OCI-LY1 (cell line): ENCODE measurements at regions not wholly inside any gene's neighbourhood (a gene's known extent, or its start where the extent isn't known, plus 50 kb on each side); places are given as distances from the start of the nearest gene placed in this dataset.

Source experiments
- H2AFZ ChIP-seq: fragments of 200-600 bp; sonication (generic), shearing (Covaris generic); 2 replicates; pipeline ENCODE4 v1.6.0; 2014; ENCODE audit warnings: antibody characterized with exemption, mild to moderate bottlenecking, low read length
- H3F3A ChIP-seq: fragments of 200-600 bp; sonication (generic), shearing (Covaris generic); 2 replicates; pipeline ENCODE4 v1.6.0; 2014; ENCODE audit warnings: mild to moderate bottlenecking, antibody characterized with exemption, low read length, moderate library complexity; ENCODE audit not compliant: insufficient read depth
- H3K27ac ChIP-seq: fragments of 200-600 bp; sonication (generic); 2 replicates; pipeline ENCODE4 v1.5.1; 2014; ENCODE audit warnings: low read length, mixed run types, mild to moderate bottlenecking, low read depth; ENCODE audit not compliant: poor library complexity, severe bottlenecking
- H3K27me3 ChIP-seq: fragments of 200-600 bp; sonication (generic); 2 replicates; pipeline ENCODE4 v1.6.0; 2014; ENCODE audit warnings: antibody characterized with exemption, mild to moderate bottlenecking, low read length, moderate library complexity; ENCODE audit not compliant: insufficient read depth
- H3K36me3 ChIP-seq: fragments of 200-600 bp; sonication (generic); 2 replicates; pipeline ENCODE4 v1.6.1; 2014; ENCODE audit warnings: mild to moderate bottlenecking, antibody characterized with exemption, low read length, moderate library complexity, mixed read lengths; ENCODE audit not compliant: insufficient read depth
- H3K4me1 ChIP-seq: fragments of 200-600 bp; sonication (generic); 2 replicates; pipeline ENCODE4 v1.5.1; 2014; ENCODE audit warnings: mild to moderate bottlenecking, low read length, moderate library complexity; ENCODE audit not compliant: insufficient read depth, severe bottlenecking
- H3K4me2 ChIP-seq: fragments of 200-600 bp; sonication (generic), shearing (Covaris generic); 2 replicates; pipeline ENCODE4 v1.6.1; 2014; ENCODE audit warnings: low read length
- H3K4me3 ChIP-seq: fragments of 200-600 bp; sonication (generic); 2 replicates; pipeline ENCODE4 v1.5.1; 2014; ENCODE audit warnings: low read length, low read depth, mild to moderate bottlenecking, mixed read lengths; ENCODE audit not compliant: poor library complexity, severe bottlenecking
- H3K79me2 ChIP-seq: fragments of 200-600 bp; shearing (Covaris generic); 2 replicates; pipeline ENCODE4 v1.6.1; 2016; ENCODE audit warnings: mixed run types, low read length, mixed read lengths; ENCODE audit not compliant: insufficient read depth
- H3K9ac ChIP-seq: fragments of 200-600 bp; sonication (generic), shearing (Covaris generic); 2 replicates; pipeline ENCODE4 v1.6.1; 2014; ENCODE audit warnings: mild to moderate bottlenecking, low read length, mixed read lengths
- H3K9me2 ChIP-seq: fragments of 200-600 bp; sonication (generic), shearing (Covaris generic); 2 replicates; pipeline ENCODE4 v1.6.1; 2014; ENCODE audit warnings: low read depth, mild to moderate bottlenecking, low read length, mixed read lengths
- H3K9me3 ChIP-seq: fragments of 200-600 bp; shearing (Covaris generic); 2 replicates; pipeline ENCODE4 v1.6.1; 2014; ENCODE audit warnings: low read length, mixed read lengths
- H4K20me1 ChIP-seq: fragments of 200-600 bp; sonication (generic), shearing (Covaris generic); 2 replicates; pipeline ENCODE4 v1.6.0; 2016; ENCODE audit warnings: mild to moderate bottlenecking, low read length; ENCODE audit not compliant: insufficient read depth
- CTCF ChIP-seq: fragments of 200-600 bp; sonication (generic), shearing (Covaris generic); IDR thresholded peaks from 2 replicates; pipeline ENCODE4 v1.5.1; 2017; ENCODE audit warnings: mild to moderate bottlenecking, antibody characterized with exemption, low read length, moderate library complexity, mixed read lengths
- EZH2 ChIP-seq: fragments of 200-600 bp; sonication (generic), shearing (Covaris generic); IDR thresholded peaks from 2 replicates; pipeline ENCODE4 v1.8.0; 2017; ENCODE audit warnings: borderline replicate concordance, mixed run types, mild to moderate bottlenecking, antibody characterized with exemption, low read length, moderate library complexity, mixed read lengths

GRCh38 chr3:71893122-71893521 lies 108.2 kb upstream of the PROK2 start:
- no peak overlapping the region for H3K4me3 ChIP-seq
- no peaks in the 10 kb centered on the region for H3K79me2 ChIP-seq
- no peaks in the 10 kb centered on the region for H3F3A ChIP-seq
- H3K9ac ChIP-seq = no peak overlapping the region
- H3K4me2 ChIP-seq = no peak overlapping the region
- H2AFZ ChIP-seq = no peak overlapping the region
- no peaks in the 10 kb centered on the region for H4K20me1 ChIP-seq
- H3K9me2 ChIP-seq = no peaks in the 10 kb centered on the region
- no peaks in the 10 kb centered on the region for H3K4me1 ChIP-seq
- H3K27me3 ChIP-seq = peaks cover 3% of the 10 kb centered on the region; the same call in 1 of the 2 replicates
- no peaks in the 10 kb centered on the region for H3K36me3 ChIP-seq
- no peak overlapping the region for H3K27ac ChIP-seq
- TF ChIP-seq EZH2 (no peak), CTCF (no peak)
- no peaks in the 10 kb centered on the region for H3K9me3 ChIP-seq

- Histone ChIP-seq H3K4me3 (no peak overlapping the region), H3K4me2 (no peak overlapping the region), H3K79me2 (no peaks in the 10 kb centered on the region), H3K27me3 (no peaks in the 10 kb centered on the region; the same call in 1 of the 2 replicates), H3K36me3 (no peaks in the 10 kb centered on the region), H3K9me2 (no peaks in the 10 kb centered on the region), H3K27ac (no peak overlapping the region), H3K9ac (no peak overlapping the region), H3K4me1 (no peaks in the 10 kb centered on the region), H4K20me1 (no peaks in the 10 kb centered on the region), H3F3A (no peaks in the 10 kb centered on the region), H2AFZ (no peak overlapping the region), H3K9me3 (no peaks in the 10 kb centered on the region)
- TF ChIP-seq CTCF = no peak
These were observed 106.5 kb upstream of the PROK2 start for GRCh38 chr3:71891483-71891882.

GRCh38 chr3:71890356-71890931 lies 105.5 kb upstream of the PROK2 start:
- H3K9ac ChIP-seq = no peak overlapping the region
- H3K27ac ChIP-seq = no peak overlapping the region
- H2AFZ ChIP-seq = no peak overlapping the region
- H4K20me1 ChIP-seq = no peaks in the 10 kb centered on the region
- no peaks in the 10 kb centered on the region for H3F3A ChIP-seq
- no peak overlapping the region for H3K4me3 ChIP-seq
- no peaks in the 10 kb centered on the region for H3K4me1 ChIP-seq
- H3K9me2 ChIP-seq = no peaks in the 10 kb centered on the region
- no peaks in the 10 kb centered on the region for H3K9me3 ChIP-seq
- TF ChIP-seq CTCF (no peak), EZH2 (no peak)
- H3K27me3 ChIP-seq = no peaks in the 10 kb centered on the region; the same call in 1 of the 2 replicates
- H3K4me2 ChIP-seq = no peak overlapping the region
- no peaks in the 10 kb centered on the region for H3K79me2 ChIP-seq
- H3K36me3 ChIP-seq = no peaks in the 10 kb centered on the region
